RWPE1 (cell line): ENCODE measurements at regions not wholly inside any gene's neighbourhood (a gene's known extent, or its start where the extent isn't known, plus 50 kb on each side); places are given as distances from the start of the nearest gene placed in this dataset.

ENCODE experiments used
- CTCF ChIA-PET: fragments of 350-600 bp; sonication (Branson Sonifier 250); formaldehyde crosslinking; extraction: SDS; loops from one replicate; lab custom pipeline; 2021; lab: Yijun Ruan, JAX
- POLR2A ChIA-PET: fragments of 400-600 bp; formaldehyde crosslinking; extraction: SDS; loops from one replicate; lab custom pipeline; 2020; ENCODE audit warnings: antibody characterized with exemption; ENCODE audit not compliant: low non-redundant PET; lab: Yijun Ruan, JAX
- DNase-seq: peaks from one replicate; pipeline ENCODE4 v3.0.0; 2012; ENCODE audit warnings: low spot score
- H3K27ac ChIP-seq: fragments of 450-650 bp; 2 replicates; pipeline ENCODE4 v1.5.1; 2017
- CTCF ChIP-seq: fragments of 450-650 bp; conservative IDR thresholded peaks from 2 replicates; pipeline ENCODE4 v1.5.1; 2017; ENCODE audit warnings: low read depth, mild to moderate bottlenecking

DNA sequence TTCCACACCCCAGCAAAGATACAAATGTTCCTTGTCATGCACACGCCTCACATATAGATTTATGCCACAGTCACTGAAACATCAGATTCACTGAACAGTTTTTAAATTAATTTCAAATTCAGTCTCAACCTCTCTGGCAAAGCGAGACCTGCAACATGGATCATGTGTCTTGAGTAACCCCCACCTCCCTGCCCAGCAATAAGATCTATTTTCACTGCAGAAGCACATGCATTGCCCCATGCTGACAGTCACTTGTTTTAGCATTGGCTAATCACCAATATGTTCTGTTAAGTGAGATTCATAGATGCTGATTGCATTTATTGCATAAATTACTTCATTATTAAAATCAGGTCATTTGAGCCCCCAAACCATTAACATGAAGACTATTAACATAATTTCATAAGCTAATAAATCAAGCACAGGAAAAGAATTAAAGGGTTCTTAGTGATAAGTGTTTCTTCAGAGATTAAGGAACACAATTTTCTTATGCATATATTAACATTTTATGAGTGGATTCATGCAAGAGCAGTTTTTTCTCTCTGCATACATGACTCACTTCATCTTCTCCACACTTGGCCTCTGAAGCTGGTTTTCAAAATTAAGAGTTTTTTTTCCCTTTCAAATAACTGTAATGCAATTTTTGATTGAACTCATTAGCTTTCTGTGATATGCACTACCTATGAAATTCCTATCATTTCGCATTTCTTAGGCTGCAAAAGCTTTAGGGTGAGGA lies 173.2 kb upstream of the SOX4 start:
- H3K27ac ChIP-seq = no peak overlapping the region
- no peak for DNase-seq
- POLR2A ChIA-PET = no interaction called here
- TF ChIP-seq CTCF = no peak
- CTCF ChIA-PET = no interaction called here

- DNase-seq = no peak
- H3K27ac ChIP-seq = no peak overlapping the region
- TF ChIP-seq CTCF = no peak
- POLR2A ChIA-PET = no interaction called here
- CTCF ChIA-PET = no interaction called here
These were observed 172.6 kb upstream of the SOX4 start for GRCh38 chr6:21420926-21421325.

- H3K27ac ChIP-seq = no peak overlapping the region
- no peak for TF ChIP-seq CTCF
- POLR2A ChIA-PET = no interaction called here
- CTCF ChIA-PET = no interaction called here
- no peak for DNase-seq
These were observed 170.3 kb upstream of the SOX4 start for GRCh38 chr6:21423106-21423854.

DNA sequence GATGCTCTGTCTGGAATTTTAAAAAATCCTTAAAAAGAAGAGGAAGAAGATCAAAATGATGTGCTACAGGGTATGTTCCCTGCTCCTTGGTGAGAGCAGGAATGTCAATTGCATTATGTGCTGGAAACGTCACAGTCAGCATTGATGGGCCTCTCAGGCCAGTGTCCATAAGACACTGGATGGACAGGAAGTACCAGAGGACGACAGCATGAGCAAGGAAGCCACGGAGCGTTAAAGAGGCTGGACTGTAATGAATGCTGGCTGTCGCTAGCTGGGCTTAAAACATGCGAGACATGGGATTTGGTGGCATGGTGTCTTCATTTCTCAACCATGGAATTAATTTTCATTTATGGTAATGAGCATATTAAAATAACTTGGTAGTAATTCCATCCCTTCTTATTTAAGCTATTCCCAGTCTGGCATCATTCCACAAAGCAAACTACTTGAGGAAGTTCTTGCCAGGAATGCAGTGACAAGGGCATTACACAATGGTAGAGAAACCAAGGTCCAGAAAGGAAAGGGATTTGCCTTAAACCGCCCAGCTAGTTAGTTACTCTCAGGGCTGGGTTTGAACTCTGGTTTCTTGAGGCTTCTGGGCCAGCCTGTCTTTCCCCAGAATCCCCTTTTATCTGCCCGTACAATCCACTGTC lies 166.6 kb upstream of the SOX4 start:
- no peak for TF ChIP-seq CTCF
- DNase-seq = no peak
- ChIA-PET POLR2A (no interaction called here), CTCF (no interaction called here)
- no peak overlapping the region for H3K27ac ChIP-seq

GRCh38 chr6:21429291-21429690 lies 164.3 kb upstream of the SOX4 start:
- CTCF ChIA-PET = no interaction called here
- no peak for DNase-seq
- no peak overlapping the region for H3K27ac ChIP-seq
- POLR2A ChIA-PET = no interaction called here
- TF ChIP-seq CTCF = no peak

DNA sequence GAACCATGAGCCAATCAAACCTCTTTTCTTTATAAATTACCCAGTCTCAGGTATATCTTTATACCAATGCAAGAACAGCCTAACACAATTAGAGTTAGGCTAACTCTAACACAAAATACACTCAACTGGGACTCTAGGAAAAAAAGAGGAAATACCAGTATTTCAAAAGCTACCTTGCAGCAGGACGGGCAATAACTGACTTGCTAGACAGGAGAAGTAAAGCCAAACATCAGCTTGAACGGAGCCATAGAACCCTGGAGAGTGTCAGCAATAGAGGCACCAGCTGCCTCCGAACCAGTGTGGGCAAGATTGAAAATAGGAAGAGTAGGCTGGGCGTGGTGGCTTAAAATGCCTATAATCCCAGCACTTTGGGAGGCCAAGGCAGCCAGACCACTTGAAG lies 162.0 kb upstream of the SOX4 start:
- TF ChIP-seq CTCF = no peak
- ChIA-PET CTCF (interaction anchor here (0.6 to 0.7 kb wide), 2 partner anchors 29 to 48 kb away, joined by 3 read pairs; no protein-coding TSS in a partner anchor), POLR2A (no interaction called here)
- H3K27ac ChIP-seq = no peak overlapping the region
- DNase-seq = no peak
